Thyroid gland (tissue), 4 donors: ENCODE measurements at regions not wholly inside any gene's neighbourhood (a gene's known extent, or its start where the extent isn't known, plus 50 kb on each side); places are given as distances from the start of the nearest gene placed in this dataset.

Experiments used
- CTCF ChIP-seq, 6 experiments: fragments of 200-600 bp in 3 of 6; fragments of 450-650 bp in 3 of 6; sonication (generic) in 3 of 6; IDR thresholded peaks; one replicate each; pipeline ENCODE4 v1.5.1; 2016 to 2019; ENCODE audit warnings: antibody characterized with exemption in 6 of 6, mild to moderate bottlenecking in 2 of 6, inconsistent platforms in 1 of 6, moderate library complexity in 1 of 6
- POLR2A ChIP-seq, 2 donors: fragments of 450-650 bp; IDR thresholded peaks; one replicate each; pipeline ENCODE4 v1.6.1; 2017; ENCODE audit warnings: antibody characterized with exemption in 2 of 2, mild to moderate bottlenecking in 2 of 2, moderate library complexity in 1 of 2

GRCh38 chr22:11613898-11614755 lies 3913.9 kb upstream of the OR11H1 start:
- TF ChIP-seq CTCF (IDR thresholded peaks at IDR 0.05): no peak
- no peak for TF ChIP-seq POLR2A (IDR thresholded peaks at IDR 0.05)
